Retinal pigment epithelial cell (primary cell): ENCODE measurements at regions not wholly inside any gene's neighbourhood (a gene's known extent, or its start where the extent isn't known, plus 50 kb on each side); places are given as distances from the start of the nearest gene placed in this dataset.

Experiments used
- DNase-seq: peaks from one replicate; pipeline ENCODE4 v3.0.0-alpha.2; 2010; ENCODE audit warnings: low read depth
- H3K4me3 ChIP-seq: 2 replicates; pipeline ENCODE4 v1.5.1; 2011; ENCODE audit warnings: mild to moderate bottlenecking, low read length, control low read depth, moderate library complexity
- TF ChIP-seq, protein P1 (sequence below): conservative IDR thresholded peaks from 2 replicates; pipeline ENCODE4 v1.5.1; 2011; ENCODE audit warnings: low read depth, low read length, control low read depth, inconsistent platforms

DNA sequence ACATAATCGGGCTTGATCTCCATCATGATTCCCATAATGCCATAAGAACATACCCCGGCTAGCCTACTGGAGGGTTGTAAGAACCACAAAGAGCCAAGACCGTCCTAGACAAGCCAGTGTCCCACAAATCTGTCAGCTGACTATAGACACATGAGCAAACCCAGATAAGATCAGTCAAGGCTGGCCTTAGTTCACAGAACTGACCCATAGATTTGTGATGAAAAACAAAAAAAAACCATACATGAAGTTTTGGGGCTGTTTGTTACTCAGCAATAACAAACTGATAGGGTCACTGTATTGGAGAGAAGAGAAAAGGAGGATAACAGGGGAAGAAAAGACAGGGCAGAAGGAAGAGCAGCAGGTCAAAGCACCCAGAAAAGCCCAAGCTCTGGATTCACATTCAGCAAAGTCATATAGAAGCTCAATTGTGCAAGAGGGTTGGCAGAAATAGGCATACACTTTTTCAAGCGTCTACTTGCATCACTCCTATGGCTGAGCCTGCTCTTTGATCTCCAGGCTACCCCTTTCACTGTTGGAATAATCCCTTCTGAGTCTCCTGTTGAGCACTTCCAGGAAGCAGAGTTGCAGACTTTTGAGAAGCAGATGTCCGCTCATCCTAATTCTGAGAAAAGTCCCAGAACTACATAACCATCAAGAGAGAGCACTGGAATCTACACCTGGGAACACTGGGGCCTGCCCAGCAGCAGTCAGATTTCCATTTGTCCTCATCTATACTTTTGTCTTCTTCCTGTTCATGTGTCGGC, 122.0 kb upstream of the HABP2 start:
- TF ChIP-seq, protein P1, sequence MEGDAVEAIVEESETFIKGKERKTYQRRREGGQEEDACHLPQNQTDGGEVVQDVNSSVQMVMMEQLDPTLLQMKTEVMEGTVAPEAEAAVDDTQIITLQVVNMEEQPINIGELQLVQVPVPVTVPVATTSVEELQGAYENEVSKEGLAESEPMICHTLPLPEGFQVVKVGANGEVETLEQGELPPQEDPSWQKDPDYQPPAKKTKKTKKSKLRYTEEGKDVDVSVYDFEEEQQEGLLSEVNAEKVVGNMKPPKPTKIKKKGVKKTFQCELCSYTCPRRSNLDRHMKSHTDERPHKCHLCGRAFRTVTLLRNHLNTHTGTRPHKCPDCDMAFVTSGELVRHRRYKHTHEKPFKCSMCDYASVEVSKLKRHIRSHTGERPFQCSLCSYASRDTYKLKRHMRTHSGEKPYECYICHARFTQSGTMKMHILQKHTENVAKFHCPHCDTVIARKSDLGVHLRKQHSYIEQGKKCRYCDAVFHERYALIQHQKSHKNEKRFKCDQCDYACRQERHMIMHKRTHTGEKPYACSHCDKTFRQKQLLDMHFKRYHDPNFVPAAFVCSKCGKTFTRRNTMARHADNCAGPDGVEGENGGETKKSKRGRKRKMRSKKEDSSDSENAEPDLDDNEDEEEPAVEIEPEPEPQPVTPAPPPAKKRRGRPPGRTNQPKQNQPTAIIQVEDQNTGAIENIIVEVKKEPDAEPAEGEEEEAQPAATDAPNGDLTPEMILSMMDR: no peak
- H3K4me3 ChIP-seq: no peak overlapping the region
- DNase-seq: no peak

DNA sequence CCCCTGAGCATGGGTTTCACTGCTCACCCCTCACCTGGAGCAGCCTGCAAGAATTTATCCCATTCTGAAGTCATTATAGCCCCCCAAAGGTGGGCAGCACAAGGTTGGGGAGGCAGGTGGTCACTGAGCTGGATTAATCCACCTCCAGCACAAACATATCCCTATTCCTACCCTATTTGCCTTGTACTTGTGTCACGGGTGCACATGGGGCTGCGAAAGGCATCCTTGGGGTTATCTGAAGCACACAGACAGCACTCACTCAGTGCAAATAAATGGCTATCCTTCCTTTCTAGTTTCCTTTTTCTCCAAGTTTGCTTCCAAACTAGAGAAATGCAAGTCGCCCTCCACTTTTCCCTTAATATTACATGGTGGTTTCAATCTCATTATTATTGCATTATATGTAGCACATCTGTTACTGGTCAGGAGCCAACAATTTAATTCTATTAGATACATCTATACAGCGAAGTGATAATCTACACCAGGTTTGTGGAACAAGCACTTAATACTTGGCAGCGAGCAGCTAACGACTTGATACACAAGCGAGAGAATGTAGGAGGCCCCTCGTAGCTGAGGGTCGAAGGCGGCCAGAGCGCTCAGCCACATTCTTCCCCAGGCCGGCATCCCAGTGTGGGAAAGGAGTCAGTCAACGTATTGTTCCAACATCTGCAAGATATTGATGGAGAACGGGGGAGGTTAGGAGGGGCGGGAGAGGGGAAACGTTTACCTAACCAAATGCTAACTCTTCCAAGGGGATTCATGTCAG, 121.3 kb upstream of the HABP2 start:
- H3K4me3 ChIP-seq: no peak overlapping the region
- DNase-seq: no peak
- TF ChIP-seq, protein P1: no peak

DNA sequence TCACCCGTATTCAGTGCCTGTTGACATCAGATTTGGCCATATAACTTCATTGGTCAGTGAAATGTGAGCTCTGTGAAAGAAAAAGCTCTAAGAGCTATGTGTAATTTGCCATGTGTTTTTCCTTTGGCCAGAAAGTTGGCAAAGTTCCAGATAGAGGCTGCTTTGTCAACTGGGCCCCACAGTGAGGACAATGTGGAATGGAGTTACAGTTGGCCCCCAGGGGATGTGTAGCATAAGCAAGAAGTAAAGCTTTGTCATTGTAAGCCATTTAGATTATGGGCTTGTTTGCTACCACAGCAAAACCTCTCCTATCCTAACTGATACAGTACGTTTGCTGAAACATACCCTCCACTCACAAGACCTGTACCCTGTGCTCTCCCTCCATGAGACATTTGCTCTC, 119.1 kb upstream of the HABP2 start:
- TF ChIP-seq, protein P1: no peak

DNA sequence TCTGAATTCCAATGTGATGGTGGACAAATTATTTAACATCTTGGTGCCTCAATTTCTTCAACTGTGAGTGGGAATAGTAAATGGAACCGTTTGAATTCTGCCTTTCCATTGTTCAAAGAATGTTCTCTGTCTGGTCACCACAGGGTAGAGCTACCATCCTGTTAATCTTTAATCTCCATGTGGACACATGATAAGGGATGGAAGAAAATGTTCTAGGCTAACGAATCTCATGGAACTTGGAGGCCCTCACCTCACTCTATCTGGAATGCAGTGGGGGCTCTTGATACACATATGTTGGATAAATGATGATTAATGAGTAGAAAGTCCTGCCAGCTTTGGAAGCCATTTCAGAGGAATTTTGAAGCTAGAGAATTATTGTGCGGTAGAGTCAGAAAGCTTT, 118.5 kb upstream of the HABP2 start:
- TF ChIP-seq, protein P1: no peak
- no peak for DNase-seq
- H3K4me3 ChIP-seq: no peak overlapping the region

More for the DNA sequence above, 119.1 kb upstream of the HABP2 start:
- no peak overlapping the region for H3K4me3 ChIP-seq
- DNase-seq: no peak

DNA sequence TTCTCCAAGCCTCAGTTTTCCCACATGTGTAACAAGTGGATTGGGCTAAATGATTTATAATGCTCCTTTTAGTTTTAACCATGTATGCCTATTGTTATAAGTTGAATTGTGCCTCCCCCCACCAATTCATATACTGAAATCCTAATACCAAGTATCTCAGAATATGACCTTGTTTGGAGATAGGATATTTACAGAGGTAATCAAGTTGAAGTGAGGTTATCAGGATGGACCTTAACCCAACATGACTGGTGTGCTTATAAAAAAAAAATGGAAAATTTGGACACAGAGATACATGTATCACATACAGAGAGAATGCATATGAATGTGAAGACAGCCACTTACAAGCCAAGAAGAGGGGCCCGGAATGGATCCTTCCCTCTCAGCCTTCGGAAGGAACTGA, 117.9 kb upstream of the HABP2 start:
- TF ChIP-seq, protein P1: no peak
- no peak for DNase-seq
- no peak overlapping the region for H3K4me3 ChIP-seq

DNA sequence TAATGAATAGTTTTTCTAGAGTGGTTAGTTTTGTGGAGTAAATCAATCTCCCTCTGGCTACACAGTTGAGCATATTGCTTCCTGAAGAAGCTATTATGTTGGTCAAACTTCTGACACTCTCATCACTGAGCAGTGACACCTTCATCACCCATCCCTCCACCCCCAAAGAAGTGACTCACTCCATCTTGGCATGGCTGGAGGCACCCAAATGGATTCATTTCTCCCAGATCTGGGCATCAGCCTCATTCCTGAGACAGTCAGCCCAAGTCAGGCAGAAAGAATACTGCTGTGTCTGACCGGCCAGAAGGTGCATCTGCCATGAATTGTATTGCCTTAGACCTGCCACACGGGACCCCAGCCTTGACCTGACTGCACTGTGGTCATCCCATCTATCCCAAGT, 117.0 kb upstream of the HABP2 start:
- H3K4me3 ChIP-seq: no peak overlapping the region
- DNase-seq: no peak
- TF ChIP-seq, protein P1: no peak

DNA sequence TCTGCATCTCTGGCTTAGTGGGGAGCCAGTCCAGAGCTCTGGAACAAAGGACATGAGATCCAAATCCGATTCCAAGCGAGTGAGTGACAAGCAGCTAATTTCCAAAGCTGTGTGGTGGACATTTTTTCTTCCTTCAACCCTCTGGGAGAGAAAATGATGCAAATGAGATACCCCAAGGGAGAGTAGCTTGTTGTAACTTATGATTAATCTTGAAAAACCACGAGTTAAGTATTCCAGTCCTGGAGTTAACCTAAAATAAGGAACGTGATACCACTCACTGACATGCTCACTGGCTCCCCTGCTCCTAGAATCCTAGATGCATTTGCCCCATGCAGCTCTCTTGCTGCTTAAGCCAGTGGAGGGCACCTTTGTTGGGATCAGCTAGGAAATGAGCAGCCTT, 116.0 kb upstream of the HABP2 start:
- no peak overlapping the region for H3K4me3 ChIP-seq
- no peak for DNase-seq
- TF ChIP-seq, protein P1: no peak
